ENCODE measurements at regions not wholly inside any gene's neighbourhood (a gene's known extent, or its start where the extent isn't known, plus 50 kb on each side); places are given as distances from the start of the nearest gene placed in this dataset.

- H2AK5ac ChIP-seq (ENCODE audit: low read depth, low read length), result no peak overlapping the region
- WGBS, 2 experiments (ENCODE audit: extremely low coverage in 1 of 2, insufficient coverage in 1 of 2, insufficient read length in 1 of 2, insufficient replicate concordance in 2 of 2, low coverage in 1 of 2, low lambda C conversion rate in 2 of 2, missing lambda C conversion rate in 1 of 2), result 90% methylated on average over 4 of the region's 4 CpGs; no CpG with 5 or more reads in 1 of the 2 experiments
- H4K5ac ChIP-seq (ENCODE audit: insufficient read length, low read depth, low read length), result no peak overlapping the region
- H3K4me3 ChIP-seq (ENCODE audit: extremely low read depth in 1 of 4, insufficient read depth in 2 of 4, low read depth in 3 of 4, low read length in 4 of 4), result no peak overlapping the region
- H3K79me1 ChIP-seq (ENCODE audit: low read depth, low read length), result no peaks in the 10 kb centered on the region
- ChIA-PET CTCF (ENCODE audit: partially characterized antibody) (interaction anchor here (1.0 to 1.6 kb wide), 2 partner anchors 15 to 155 kb away, joined by 3 to 6 read pairs; no protein-coding TSS in a partner anchor), POLR2A (ENCODE audit: partially characterized antibody) (no interaction called here)
- H3K79me2 ChIP-seq (ENCODE audit: control insufficient read depth in 1 of 2, insufficient read depth in 2 of 2, low read length in 2 of 2), result no peaks in the 10 kb centered on the region
- H3K18ac ChIP-seq (ENCODE audit: extremely low read depth, low read length), result no peak overlapping the region
- H3K4me2 ChIP-seq (ENCODE audit: insufficient read depth in 1 of 2, low read depth in 2 of 2, low read length in 2 of 2), result no peak overlapping the region
- FAIRE-seq (no peak), DNase-seq (ENCODE audit: low read depth in 1 of 2, low spot score in 2 of 2) (no peak)
- no peak overlapping the region for H2BK20ac ChIP-seq (ENCODE audit: low read length)
- TF ChIP-seq E2F6 (IDR thresholded peaks at IDR 0.05), result no peak
- no peak overlapping the region for H3K14ac ChIP-seq (ENCODE audit: insufficient read length)
- no peak overlapping the region for H3K9ac ChIP-seq (replicated peaks in 1 of 4; ENCODE audit: extremely low read depth in 1 of 4, low read depth in 3 of 4, low read length in 3 of 4)
- H2BK15ac ChIP-seq (ENCODE audit: low read length), result no peak overlapping the region
- peaks cover 0 to 5% of the 10 kb centered on the region in 2 experiments; a peak in 2 of 4 replicates for H3K9me3 ChIP-seq (ENCODE audit: insufficient read depth in 2 of 2, low read depth in 1 of 2, low read length in 1 of 2)
- H3K23me2 ChIP-seq (ENCODE audit: low read depth, low read length), result no peaks in the 10 kb centered on the region
- H3K27ac ChIP-seq (ENCODE audit: low read depth, low read length), result no peak overlapping the region
- H3K27me3 ChIP-seq (replicated peaks in 1 of 4; ENCODE audit: control insufficient read depth in 3 of 4, extremely low read depth in 1 of 4, insufficient read depth in 3 of 4, low read length in 3 of 4), result no peaks in the 10 kb centered on the region
- H3K23ac ChIP-seq (ENCODE audit: insufficient read length), result no peak overlapping the region
- no peaks in the 10 kb centered on the region for H3K4me1 ChIP-seq (replicated peaks in 1 of 4; ENCODE audit: control insufficient read depth in 3 of 4, insufficient read depth in 4 of 4, low read length in 3 of 4)
- H2BK12ac ChIP-seq (ENCODE audit: low read depth, low read length), result no peak overlapping the region
- no peaks in the 10 kb centered on the region for H4K20me1 ChIP-seq (replicated peaks in 1 of 2; ENCODE audit: control insufficient read depth in 1 of 2, insufficient read depth in 2 of 2, low read length in 2 of 2)
- H4K91ac ChIP-seq (replicated peaks; ENCODE audit: insufficient read length, low read length), result no peak overlapping the region
- no peak overlapping the region for H2AFZ ChIP-seq (ENCODE audit: low read length)
- H4K8ac ChIP-seq (ENCODE audit: extremely low read depth, insufficient read depth, low read length), result no peak overlapping the region
- no peak overlapping the region for H3K56ac ChIP-seq (replicated peaks; ENCODE audit: insufficient read length, low read depth, low read length)
- no peak overlapping the region for H2BK5ac ChIP-seq (ENCODE audit: low read depth, low read length)
- H3K36me3 ChIP-seq (ENCODE audit: control insufficient read depth in 2 of 4, insufficient read depth in 4 of 4, low read length in 3 of 4), result no peaks in the 10 kb centered on the region
- H3K4ac ChIP-seq (replicated peaks; ENCODE audit: insufficient read length, low read depth, low read length), result no peak overlapping the region
- H2BK120ac ChIP-seq (replicated peaks; ENCODE audit: low read depth, low read length), result no peak overlapping the region
Observed at GRCh38 chr10:28396331-28396730, 93.5 kb upstream of the MPP7 start.

All from H1 (cell line).